ENCODE measurements at regions not wholly inside any gene's neighbourhood (a gene's known extent, or its start where the extent isn't known, plus 50 kb on each side); places are given as distances from the start of the nearest gene placed in this dataset.

DNA sequence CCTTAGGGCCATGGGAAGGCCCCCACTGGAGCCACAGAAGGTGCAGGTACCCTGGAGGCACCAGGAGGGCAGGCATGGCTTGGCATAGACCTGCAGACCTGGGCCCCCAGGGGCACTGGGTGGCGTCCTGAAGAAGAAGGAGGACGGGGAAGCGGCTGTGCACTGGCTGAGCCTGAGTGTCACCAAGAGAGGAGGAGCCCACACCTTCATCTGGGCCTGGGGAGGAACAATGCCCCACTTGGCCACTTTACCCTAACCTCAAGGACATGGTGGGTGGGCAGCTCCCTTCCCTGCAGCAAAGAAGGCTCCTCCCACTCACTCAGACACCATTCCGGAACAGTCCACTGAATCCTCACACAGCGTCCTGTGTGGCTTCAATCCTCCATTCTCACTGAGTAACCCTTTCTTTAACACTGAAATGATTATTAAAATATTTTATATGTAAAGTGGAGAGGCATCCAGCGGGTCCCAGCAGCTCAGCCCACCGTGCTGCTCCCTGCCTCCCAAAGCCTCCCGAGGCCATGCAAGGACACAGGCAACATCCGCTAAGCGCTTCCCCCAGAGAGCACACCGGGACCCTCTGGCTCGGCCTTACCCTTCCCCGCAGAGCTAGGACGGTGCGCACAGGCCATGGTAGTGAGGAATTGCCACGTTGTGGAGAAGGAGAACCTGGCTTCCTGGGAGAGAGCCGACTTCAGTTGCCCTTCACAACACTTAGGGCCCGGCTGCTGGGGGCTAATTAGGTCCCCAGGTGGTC lies 516.7 kb upstream of the MGMT start:
- TF ChIP-seq TAF1 (IDR thresholded peaks at IDR 0.05; ENCODE audit: borderline replicate concordance, insufficient read depth, low read length) (no peak), SIN3A (IDR thresholded peaks at IDR 0.05; ENCODE audit: borderline replicate concordance, insufficient read depth, low read length) (no peak), FOXP2 (optimal IDR thresholded peaks at IDR 0.05; ENCODE audit: borderline replicate concordance, extremely low read depth, extremely low read length, insufficient read depth) (no peak), POLR2AphosphoS5 (IDR thresholded peaks at IDR 0.05; ENCODE audit: low read depth, low read length) (no peak)
- TF ChIP-seq, protein P1, sequence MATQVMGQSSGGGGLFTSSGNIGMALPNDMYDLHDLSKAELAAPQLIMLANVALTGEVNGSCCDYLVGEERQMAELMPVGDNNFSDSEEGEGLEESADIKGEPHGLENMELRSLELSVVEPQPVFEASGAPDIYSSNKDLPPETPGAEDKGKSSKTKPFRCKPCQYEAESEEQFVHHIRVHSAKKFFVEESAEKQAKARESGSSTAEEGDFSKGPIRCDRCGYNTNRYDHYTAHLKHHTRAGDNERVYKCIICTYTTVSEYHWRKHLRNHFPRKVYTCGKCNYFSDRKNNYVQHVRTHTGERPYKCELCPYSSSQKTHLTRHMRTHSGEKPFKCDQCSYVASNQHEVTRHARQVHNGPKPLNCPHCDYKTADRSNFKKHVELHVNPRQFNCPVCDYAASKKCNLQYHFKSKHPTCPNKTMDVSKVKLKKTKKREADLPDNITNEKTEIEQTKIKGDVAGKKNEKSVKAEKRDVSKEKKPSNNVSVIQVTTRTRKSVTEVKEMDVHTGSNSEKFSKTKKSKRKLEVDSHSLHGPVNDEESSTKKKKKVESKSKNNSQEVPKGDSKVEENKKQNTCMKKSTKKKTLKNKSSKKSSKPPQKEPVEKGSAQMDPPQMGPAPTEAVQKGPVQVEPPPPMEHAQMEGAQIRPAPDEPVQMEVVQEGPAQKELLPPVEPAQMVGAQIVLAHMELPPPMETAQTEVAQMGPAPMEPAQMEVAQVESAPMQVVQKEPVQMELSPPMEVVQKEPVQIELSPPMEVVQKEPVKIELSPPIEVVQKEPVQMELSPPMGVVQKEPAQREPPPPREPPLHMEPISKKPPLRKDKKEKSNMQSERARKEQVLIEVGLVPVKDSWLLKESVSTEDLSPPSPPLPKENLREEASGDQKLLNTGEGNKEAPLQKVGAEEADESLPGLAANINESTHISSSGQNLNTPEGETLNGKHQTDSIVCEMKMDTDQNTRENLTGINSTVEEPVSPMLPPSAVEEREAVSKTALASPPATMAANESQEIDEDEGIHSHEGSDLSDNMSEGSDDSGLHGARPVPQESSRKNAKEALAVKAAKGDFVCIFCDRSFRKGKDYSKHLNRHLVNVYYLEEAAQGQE (IDR thresholded peaks at IDR 0.05; ENCODE audit: insufficient read depth in 1 of 2, low read depth in 2 of 2, low read length in 2 of 2) = no peak

DNA sequence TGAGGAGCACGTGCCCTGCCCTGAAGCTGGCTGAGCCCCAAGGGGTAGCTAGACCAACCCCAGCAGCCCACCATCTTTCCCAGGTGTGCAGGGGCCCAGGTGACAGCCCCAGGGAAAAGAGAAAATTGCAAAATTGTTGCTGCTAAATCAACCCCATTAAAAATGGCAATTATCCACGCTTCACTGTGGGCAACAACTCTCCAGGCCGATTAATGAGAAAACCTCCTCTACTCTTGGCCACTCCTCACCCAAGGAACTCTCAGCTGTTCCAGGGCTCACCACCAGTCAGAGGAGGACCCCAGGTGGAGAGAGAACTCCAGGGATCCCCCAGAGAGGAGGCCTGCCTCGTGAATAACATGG lies 516.1 kb upstream of the MGMT start:
- TF ChIP-seq TAF1 (IDR thresholded peaks at IDR 0.05; ENCODE audit: borderline replicate concordance, insufficient read depth, low read length) = no peak
- TF ChIP-seq SIN3A (IDR thresholded peaks at IDR 0.05; ENCODE audit: borderline replicate concordance, insufficient read depth, low read length) = no peak
- TF ChIP-seq FOXP2 (optimal IDR thresholded peaks at IDR 0.05; ENCODE audit: borderline replicate concordance, extremely low read depth, extremely low read length, insufficient read depth) = no peak
- TF ChIP-seq, protein P1 (IDR thresholded peaks at IDR 0.05; ENCODE audit: insufficient read depth in 1 of 2, low read depth in 2 of 2, low read length in 2 of 2) = no peak
- no peak for TF ChIP-seq POLR2AphosphoS5 (IDR thresholded peaks at IDR 0.05; ENCODE audit: low read depth, low read length)

DNA sequence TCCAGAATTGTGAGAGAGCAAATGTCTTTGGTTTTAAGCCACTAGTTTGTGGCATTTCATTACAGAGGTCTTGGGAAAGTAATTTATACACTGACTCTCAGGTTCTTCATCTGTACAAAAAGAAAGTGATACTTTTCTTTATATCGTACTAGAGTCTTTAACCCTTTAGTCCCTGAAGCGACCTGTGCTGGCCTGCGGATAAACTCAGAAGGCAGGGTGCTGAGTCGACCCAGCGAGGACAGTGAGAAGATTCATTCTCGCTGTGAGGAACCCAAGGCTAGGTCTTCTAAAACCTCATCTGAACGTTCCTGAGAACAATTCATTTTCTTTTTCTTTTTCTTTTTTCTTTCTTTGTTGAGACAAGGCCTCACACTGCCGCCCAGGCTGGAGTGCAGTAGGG lies 514.2 kb upstream of the MGMT start:
- TF ChIP-seq FOXP2 (optimal IDR thresholded peaks at IDR 0.05; ENCODE audit: borderline replicate concordance, extremely low read depth, extremely low read length, insufficient read depth) (no peak), POLR2AphosphoS5 (IDR thresholded peaks at IDR 0.05; ENCODE audit: low read depth, low read length) (no peak), TAF1 (IDR thresholded peaks at IDR 0.05; ENCODE audit: borderline replicate concordance, insufficient read depth, low read length) (no peak), SIN3A (IDR thresholded peaks at IDR 0.05; ENCODE audit: borderline replicate concordance, insufficient read depth, low read length) (no peak)
- TF ChIP-seq, protein P1 (IDR thresholded peaks at IDR 0.05; ENCODE audit: insufficient read depth in 1 of 2, low read depth in 2 of 2, low read length in 2 of 2) = no peak

DNA sequence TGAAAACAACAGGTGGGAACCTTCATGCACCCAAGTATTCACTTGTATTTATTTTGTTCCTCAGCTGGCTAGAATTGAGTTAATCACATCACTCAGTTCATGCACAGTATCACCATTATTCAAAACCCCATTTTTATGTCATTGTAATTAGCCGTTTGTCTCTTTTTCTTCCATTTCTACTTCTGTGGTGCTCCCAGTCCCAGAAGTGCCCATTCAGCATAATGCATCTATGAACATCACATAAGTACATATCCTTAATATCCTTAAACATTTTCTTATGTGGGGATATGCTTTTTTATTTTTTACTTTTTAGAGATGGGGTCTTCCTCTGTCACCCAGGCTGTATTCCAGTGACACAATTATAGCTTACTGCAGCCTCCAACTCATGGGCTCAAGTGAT lies 510.9 kb upstream of the MGMT start:
- TF ChIP-seq, protein P1 (IDR thresholded peaks at IDR 0.05; ENCODE audit: insufficient read depth in 1 of 2, low read depth in 2 of 2, low read length in 2 of 2) = no peak
- TF ChIP-seq FOXP2 (optimal IDR thresholded peaks at IDR 0.05; ENCODE audit: borderline replicate concordance, extremely low read depth, extremely low read length, insufficient read depth) (no peak), SIN3A (IDR thresholded peaks at IDR 0.05; ENCODE audit: borderline replicate concordance, insufficient read depth, low read length) (no peak), TAF1 (IDR thresholded peaks at IDR 0.05; ENCODE audit: borderline replicate concordance, insufficient read depth, low read length) (no peak), POLR2AphosphoS5 (IDR thresholded peaks at IDR 0.05; ENCODE audit: low read depth, low read length) (no peak)

All from PFSK-1 (cell line).